Colonic mucosa (tissue), 4 donors: ENCODE measurements at regions not wholly inside any gene's neighbourhood (a gene's known extent, or its start where the extent isn't known, plus 50 kb on each side); places are given as distances from the start of the nearest gene placed in this dataset.

Experiments used
- DNase-seq: peaks from one replicate; pipeline ENCODE4 v3.0.0-alpha.2; 2020
- H3K27ac ChIP-seq: fragments of 200-600 bp; one replicate; pipeline ENCODE4 v1.8.0; 2021
- H3K27me3 ChIP-seq: fragments of 200-600 bp; one replicate; pipeline ENCODE4 v1.8.0; 2021
- H3K36me3 ChIP-seq: fragments of 200-600 bp; one replicate; pipeline ENCODE4 v1.8.0; 2021
- H3K4me1 ChIP-seq: fragments of 200-600 bp; one replicate; pipeline ENCODE4 v1.8.0; 2021; ENCODE audit warnings: mild to moderate bottlenecking
- H3K4me3 ChIP-seq: fragments of 200-600 bp; one replicate; pipeline ENCODE4 v1.8.0; 2021
- H3K9ac ChIP-seq, 2 donors: one replicate each; pipeline ENCODE4 v1.7.0; 2013; ENCODE audit warnings: control low read depth in 2 of 2, low read depth in 2 of 2, low read length in 2 of 2
- H3K9me3 ChIP-seq: fragments of 200-600 bp; one replicate; pipeline ENCODE4 v1.8.0; 2021
- intact Hi-C: fragments of 100-400 bp; cut with DNase I; formaldehyde crosslinking; loops from one replicate; pipeline ENCODE4 v1.14.1; 2022
- TF ChIP-seq, protein P1 (sequence below): fragments of 200-600 bp; IDR thresholded peaks from one replicate; pipeline ENCODE4 v1.8.0; 2022; ENCODE audit warnings: antibody characterized with exemption, mild to moderate bottlenecking
- donor health status: healthy.
- donor health status: DM: no; HTN: no; CAD: no.
- donor health status: DM: no; HTN: no; CAD: no.

DNA sequence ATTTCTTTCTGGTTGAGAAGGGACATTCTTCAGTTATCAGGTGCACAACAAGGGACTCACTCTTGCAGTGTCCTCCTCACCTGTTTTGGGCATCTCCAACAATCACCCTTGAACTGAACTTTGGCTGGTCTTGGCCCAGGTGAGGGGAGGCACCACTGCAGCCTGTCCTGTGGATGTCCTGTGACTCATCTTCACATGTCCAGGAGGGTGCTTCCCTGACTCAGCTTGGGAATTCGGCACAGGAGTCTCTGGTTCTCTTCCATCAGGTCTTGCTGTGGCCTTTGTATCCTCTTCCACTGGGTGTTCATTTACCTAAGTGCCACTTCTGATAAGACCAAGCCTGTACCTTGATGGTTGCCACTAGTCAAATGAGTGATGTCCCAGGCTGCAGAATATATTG, 196.7 kb upstream of the MKI67 start:
- Histone ChIP-seq H3K27ac (no peak overlapping the region), H3K4me1 (no peaks in the 10 kb centered on the region), H3K9me3 (no peaks in the 10 kb centered on the region), H3K4me3 (no peak overlapping the region), H3K9ac (no peak overlapping the region), H3K36me3 (no peaks in the 10 kb centered on the region), H3K27me3 (no peaks in the 10 kb centered on the region)
- TF ChIP-seq, protein P1, sequence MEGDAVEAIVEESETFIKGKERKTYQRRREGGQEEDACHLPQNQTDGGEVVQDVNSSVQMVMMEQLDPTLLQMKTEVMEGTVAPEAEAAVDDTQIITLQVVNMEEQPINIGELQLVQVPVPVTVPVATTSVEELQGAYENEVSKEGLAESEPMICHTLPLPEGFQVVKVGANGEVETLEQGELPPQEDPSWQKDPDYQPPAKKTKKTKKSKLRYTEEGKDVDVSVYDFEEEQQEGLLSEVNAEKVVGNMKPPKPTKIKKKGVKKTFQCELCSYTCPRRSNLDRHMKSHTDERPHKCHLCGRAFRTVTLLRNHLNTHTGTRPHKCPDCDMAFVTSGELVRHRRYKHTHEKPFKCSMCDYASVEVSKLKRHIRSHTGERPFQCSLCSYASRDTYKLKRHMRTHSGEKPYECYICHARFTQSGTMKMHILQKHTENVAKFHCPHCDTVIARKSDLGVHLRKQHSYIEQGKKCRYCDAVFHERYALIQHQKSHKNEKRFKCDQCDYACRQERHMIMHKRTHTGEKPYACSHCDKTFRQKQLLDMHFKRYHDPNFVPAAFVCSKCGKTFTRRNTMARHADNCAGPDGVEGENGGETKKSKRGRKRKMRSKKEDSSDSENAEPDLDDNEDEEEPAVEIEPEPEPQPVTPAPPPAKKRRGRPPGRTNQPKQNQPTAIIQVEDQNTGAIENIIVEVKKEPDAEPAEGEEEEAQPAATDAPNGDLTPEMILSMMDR = no peak
- intact Hi-C loops = loop anchor here (10.0 kb wide), 1 partner anchor 212 kb away; no protein-coding TSS in a partner anchor
- no peak for DNase-seq

- TF ChIP-seq, protein P1 = no peak
- Histone ChIP-seq H3K4me1 (no peaks in the 10 kb centered on the region), H3K4me3 (no peak overlapping the region), H3K9me3 (no peaks in the 10 kb centered on the region), H3K9ac (no peak overlapping the region), H3K27me3 (no peaks in the 10 kb centered on the region), H3K27ac (no peak overlapping the region), H3K36me3 (no peaks in the 10 kb centered on the region)
- DNase-seq = no peak
- intact Hi-C loops = loop anchor here (10.0 kb wide), 1 partner anchor 211 kb away; no protein-coding TSS in a partner anchor
These were observed 198.0 kb upstream of the MKI67 start for GRCh38 chr10:128324058-128324827.

DNA sequence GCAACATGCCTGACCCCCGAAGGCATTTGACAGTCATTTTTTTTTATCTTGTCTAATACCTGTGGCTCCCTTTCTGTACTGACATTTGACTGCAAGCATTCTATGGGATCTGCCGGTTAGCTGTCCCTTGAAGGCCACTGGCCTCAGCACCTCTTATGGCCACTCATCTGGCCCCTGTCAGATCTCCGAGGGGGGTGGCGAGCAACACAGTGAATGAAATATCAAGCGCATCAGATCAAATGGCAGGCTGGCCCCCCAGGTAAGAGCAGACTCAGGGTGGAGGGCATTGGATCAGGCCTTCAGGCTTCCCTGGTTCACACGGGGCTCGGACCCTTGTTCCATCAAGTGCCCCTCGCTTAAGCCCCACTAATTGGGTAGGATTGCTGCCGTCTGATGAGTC, 199.6 kb upstream of the MKI67 start:
- Histone ChIP-seq H3K27me3 (no peaks in the 10 kb centered on the region), H3K4me1 (no peaks in the 10 kb centered on the region), H3K9me3 (no peaks in the 10 kb centered on the region), H3K9ac (no peak overlapping the region), H3K27ac (no peak overlapping the region), H3K4me3 (no peak overlapping the region), H3K36me3 (no peaks in the 10 kb centered on the region)
- TF ChIP-seq, protein P1 = no peak
- no peak for DNase-seq
- intact Hi-C loops = loop anchor here (10.0 kb wide), 1 partner anchor 209 kb away; no protein-coding TSS in a partner anchor

GRCh38 chr10:128326251-128326650, 200.0 kb upstream of the MKI67 start:
- no peak for DNase-seq
- no peaks in the 10 kb centered on the region for H3K9me3 ChIP-seq
- no peak overlapping the region for H3K9ac ChIP-seq
- no peaks in the 10 kb centered on the region for H3K36me3 ChIP-seq
- H3K27me3 ChIP-seq = no peaks in the 10 kb centered on the region
- H3K4me1 ChIP-seq = no peaks in the 10 kb centered on the region
- TF ChIP-seq, protein P1 = no peak
- no peak overlapping the region for H3K27ac ChIP-seq
- intact Hi-C loops = loop anchor here (10.0 kb wide), 1 partner anchor 209 kb away; no protein-coding TSS in a partner anchor
- no peak overlapping the region for H3K4me3 ChIP-seq

GRCh38 chr10:128326851-128327250, 200.6 kb upstream of the MKI67 start:
- TF ChIP-seq, protein P1 = no peak

More at GRCh38 chr10:128326851-128327250, 200.6 kb upstream of the MKI67 start:
- Histone ChIP-seq H3K9ac (no peak overlapping the region), H3K4me3 (no peak overlapping the region), H3K27ac (no peak overlapping the region), H3K36me3 (no peaks in the 10 kb centered on the region), H3K27me3 (no peaks in the 10 kb centered on the region), H3K4me1 (no peaks in the 10 kb centered on the region), H3K9me3 (no peaks in the 10 kb centered on the region)
- no peak for DNase-seq
- intact Hi-C loops = loop anchor here (10.0 kb wide), 1 partner anchor 208 kb away; no protein-coding TSS in a partner anchor
